ENCODE measurements at regions not wholly inside any gene's neighbourhood (a gene's known extent, or its start where the extent isn't known, plus 50 kb on each side); places are given as distances from the start of the nearest gene placed in this dataset.

- Mint-ChIP-seq H3K27me3 (ENCODE audit: low read depth) (peaks cover 5% of the 10 kb centered on the region), H3K4me1 (ENCODE audit: low read depth) (peaks cover 5% of the 10 kb centered on the region), H3K4me3 (no peak overlapping the region), H3K36me3 (ENCODE audit: low read depth) (no peaks in the 10 kb centered on the region), H3K9me3 (no peaks in the 10 kb centered on the region), H3K27ac (no peak overlapping the region)
- DNase-seq, result no peak
- CTCF ChIA-PET, result no interaction called here
- intact Hi-C loops (cut with micrococcal nuclease), result no loop called here
These were observed 203.2 kb downstream of the SIM1 start for GRCh38 chr6:100261486-100261885.

- H3K4me1 Mint-ChIP-seq (ENCODE audit: low read depth), result peaks cover 5% of the 10 kb centered on the region
- no peaks in the 10 kb centered on the region for H3K9me3 Mint-ChIP-seq
- DNase-seq, result no peak
- H3K27ac Mint-ChIP-seq, result no peak overlapping the region
- H3K36me3 Mint-ChIP-seq (ENCODE audit: low read depth), result no peaks in the 10 kb centered on the region
- CTCF ChIA-PET, result no interaction called here
- intact Hi-C loops (cut with micrococcal nuclease), result no loop called here
- H3K27me3 Mint-ChIP-seq (ENCODE audit: low read depth), result peaks cover 5% of the 10 kb centered on the region
- H3K4me3 Mint-ChIP-seq, result no peak overlapping the region
These were observed 204.1 kb downstream of the SIM1 start for GRCh38 chr6:100260584-100260983.

GRCh38 chr6:100259865-100260264 is 204.9 kb downstream of the SIM1 start:
- H3K27me3 Mint-ChIP-seq (ENCODE audit: low read depth), result peaks cover 5% of the 10 kb centered on the region
- no peak for DNase-seq
- no peak overlapping the region for H3K4me3 Mint-ChIP-seq
- CTCF ChIA-PET, result no interaction called here
- H3K4me1 Mint-ChIP-seq (ENCODE audit: low read depth), result peaks cover 5% of the 10 kb centered on the region
- H3K9me3 Mint-ChIP-seq, result no peaks in the 10 kb centered on the region
- no peak overlapping the region for H3K27ac Mint-ChIP-seq
- H3K36me3 Mint-ChIP-seq (ENCODE audit: low read depth), result no peaks in the 10 kb centered on the region
- intact Hi-C loops (cut with micrococcal nuclease), result no loop called here

GRCh38 chr6:100258752-100259151 is 206.0 kb downstream of the SIM1 start:
- Mint-ChIP-seq H3K9me3 (no peaks in the 10 kb centered on the region), H3K27me3 (ENCODE audit: low read depth) (peaks cover 5% of the 10 kb centered on the region)

GRCh38 chr6:100257793-100258395 is 206.8 kb downstream of the SIM1 start:
- no peaks in the 10 kb centered on the region for H3K36me3 Mint-ChIP-seq (ENCODE audit: low read depth)
- no peaks in the 10 kb centered on the region for H3K9me3 Mint-ChIP-seq
- intact Hi-C loops (cut with micrococcal nuclease), result no loop called here
- H3K27ac Mint-ChIP-seq, result no peak overlapping the region
- H3K4me1 Mint-ChIP-seq (ENCODE audit: low read depth), result peaks cover 5% of the 10 kb centered on the region
- H3K27me3 Mint-ChIP-seq (ENCODE audit: low read depth), result peaks cover 5% of the 10 kb centered on the region
- DNase-seq, result no peak
- CTCF ChIA-PET, result interaction anchor here (0.9 kb wide), 1 partner anchor 10 kb away, joined by 3 read pairs; no protein-coding TSS in a partner anchor
- H3K4me3 Mint-ChIP-seq, result no peak overlapping the region

More at GRCh38 chr6:100258752-100259151, 206.0 kb downstream of the SIM1 start:
- Mint-ChIP-seq H3K27ac (no peak overlapping the region), H3K36me3 (ENCODE audit: low read depth) (no peaks in the 10 kb centered on the region), H3K4me3 (no peak overlapping the region), H3K4me1 (ENCODE audit: low read depth) (peaks cover 5% of the 10 kb centered on the region)
- CTCF ChIA-PET, result no interaction called here
- no peak for DNase-seq
- intact Hi-C loops (cut with micrococcal nuclease), result no loop called here

GRCh38 chr6:100255701-100256100 is 209.0 kb downstream of the SIM1 start:
- Mint-ChIP-seq H3K36me3 (ENCODE audit: low read depth) (no peaks in the 10 kb centered on the region), H3K4me3 (no peak overlapping the region), H3K9me3 (no peaks in the 10 kb centered on the region), H3K27me3 (ENCODE audit: low read depth) (peaks cover 5% of the 10 kb centered on the region), H3K27ac (no peak overlapping the region), H3K4me1 (ENCODE audit: low read depth) (peaks cover 5% of the 10 kb centered on the region)
- DNase-seq, result no peak
- CTCF ChIA-PET, result no interaction called here
- intact Hi-C loops (cut with micrococcal nuclease), result no loop called here

- intact Hi-C loops (cut with micrococcal nuclease), result no loop called here
- CTCF ChIA-PET, result no interaction called here
- H3K36me3 Mint-ChIP-seq (ENCODE audit: low read depth), result no peaks in the 10 kb centered on the region
These were observed 217.6 kb downstream of the SIM1 start for GRCh38 chr6:100247123-100247522.

GRCh38 chr6:100246206-100246605 is 218.5 kb downstream of the SIM1 start:
- no peaks in the 10 kb centered on the region for H3K27me3 Mint-ChIP-seq (ENCODE audit: low read depth)
- H3K36me3 Mint-ChIP-seq (ENCODE audit: low read depth), result no peaks in the 10 kb centered on the region
- DNase-seq, result no peak
- no peak overlapping the region for H3K4me3 Mint-ChIP-seq
- intact Hi-C loops (cut with micrococcal nuclease), result no loop called here
- no peaks in the 10 kb centered on the region for H3K4me1 Mint-ChIP-seq (ENCODE audit: low read depth)
- no peaks in the 10 kb centered on the region for H3K9me3 Mint-ChIP-seq
- CTCF ChIA-PET, result interaction anchor here (0.7 kb wide), 1 partner anchor 74 kb away, joined by 3 read pairs; no protein-coding TSS in a partner anchor
- H3K27ac Mint-ChIP-seq, result no peak overlapping the region

More at GRCh38 chr6:100247123-100247522, 217.6 kb downstream of the SIM1 start:
- no peak overlapping the region for H3K27ac Mint-ChIP-seq
- H3K27me3 Mint-ChIP-seq (ENCODE audit: low read depth), result no peaks in the 10 kb centered on the region
- no peaks in the 10 kb centered on the region for H3K9me3 Mint-ChIP-seq
- DNase-seq, result no peak
- no peaks in the 10 kb centered on the region for H3K4me1 Mint-ChIP-seq (ENCODE audit: low read depth)
- no peak overlapping the region for H3K4me3 Mint-ChIP-seq

GRCh38 chr6:100240798-100241197 is 223.9 kb downstream of the SIM1 start:
- intact Hi-C loops (cut with micrococcal nuclease), result no loop called here
- Mint-ChIP-seq H3K4me1 (ENCODE audit: low read depth) (no peaks in the 10 kb centered on the region), H3K9me3 (no peaks in the 10 kb centered on the region), H3K27ac (no peak overlapping the region), H3K27me3 (ENCODE audit: low read depth) (peaks cover 2% of the 10 kb centered on the region), H3K4me3 (no peak overlapping the region), H3K36me3 (ENCODE audit: low read depth) (no peaks in the 10 kb centered on the region)
- no peak for DNase-seq
- CTCF ChIA-PET, result no interaction called here

- CTCF ChIA-PET, result no interaction called here
- Mint-ChIP-seq H3K4me3 (no peak overlapping the region), H3K9me3 (no peaks in the 10 kb centered on the region), H3K4me1 (ENCODE audit: low read depth) (no peaks in the 10 kb centered on the region), H3K27me3 (ENCODE audit: low read depth) (peaks cover 2% of the 10 kb centered on the region), H3K36me3 (ENCODE audit: low read depth) (no peaks in the 10 kb centered on the region), H3K27ac (no peak overlapping the region)
- DNase-seq, result no peak
- intact Hi-C loops (cut with micrococcal nuclease), result no loop called here
These were observed 226.9 kb downstream of the SIM1 start for GRCh38 chr6:100237821-100238220.

- no peak overlapping the region for H3K27ac Mint-ChIP-seq
- CTCF ChIA-PET, result no interaction called here
- intact Hi-C loops (cut with micrococcal nuclease), result no loop called here
- no peak overlapping the region for H3K4me3 Mint-ChIP-seq
- H3K9me3 Mint-ChIP-seq, result no peaks in the 10 kb centered on the region
- DNase-seq, result no peak
- H3K4me1 Mint-ChIP-seq (ENCODE audit: low read depth), result no peaks in the 10 kb centered on the region
- peaks cover 2% of the 10 kb centered on the region for H3K27me3 Mint-ChIP-seq (ENCODE audit: low read depth)
- H3K36me3 Mint-ChIP-seq (ENCODE audit: low read depth), result no peaks in the 10 kb centered on the region
These were observed 228.3 kb downstream of the SIM1 start for GRCh38 chr6:100236389-100236788.

GRCh38 chr6:100235631-100236030 is 229.1 kb downstream of the SIM1 start:
- peaks cover 2% of the 10 kb centered on the region for H3K27me3 Mint-ChIP-seq (ENCODE audit: low read depth)
- CTCF ChIA-PET, result no interaction called here
- H3K9me3 Mint-ChIP-seq, result no peaks in the 10 kb centered on the region
- no peak overlapping the region for H3K27ac Mint-ChIP-seq
- no peaks in the 10 kb centered on the region for H3K4me1 Mint-ChIP-seq (ENCODE audit: low read depth)
- intact Hi-C loops (cut with micrococcal nuclease), result no loop called here
- no peak for DNase-seq
- no peak overlapping the region for H3K4me3 Mint-ChIP-seq
- no peaks in the 10 kb centered on the region for H3K36me3 Mint-ChIP-seq (ENCODE audit: low read depth)

- Mint-ChIP-seq H3K4me3 (no peak overlapping the region), H3K36me3 (ENCODE audit: low read depth) (no peaks in the 10 kb centered on the region), H3K27me3 (ENCODE audit: low read depth) (peaks cover 9% of the 10 kb centered on the region), H3K27ac (no peak overlapping the region), H3K9me3 (no peaks in the 10 kb centered on the region), H3K4me1 (ENCODE audit: low read depth) (no peaks in the 10 kb centered on the region)
- CTCF ChIA-PET, result no interaction called here
- intact Hi-C loops (cut with micrococcal nuclease), result no loop called here
- no peak for DNase-seq
These were observed 230.1 kb downstream of the SIM1 start for GRCh38 chr6:100234625-100235024.

All from activated naive CD4-positive, alpha-beta T cell treated with anti-CD3 and anti-CD28 coated beads for 36 hours (primary cell).